HG03520 (cell line): ENCODE measurements at regions not wholly inside any gene's neighbourhood (a gene's known extent, or its start where the extent isn't known, plus 50 kb on each side); places are given as distances from the start of the nearest gene placed in this dataset.
"Not testable (repeated sequence)": the region's sequence is repeated elsewhere in the genome, so short reads cannot be mapped to it uniquely, and the experiment has no call there.

Source experiments
- ATAC-seq: cut with Tn5 transposase; IDR thresholded peaks from one replicate; pipeline ENCODE4 v1.9.1; 2021; ENCODE audit warnings: mild to moderate bottlenecking, moderate library complexity; ENCODE audit not compliant: unreplicated experiment

DNA sequence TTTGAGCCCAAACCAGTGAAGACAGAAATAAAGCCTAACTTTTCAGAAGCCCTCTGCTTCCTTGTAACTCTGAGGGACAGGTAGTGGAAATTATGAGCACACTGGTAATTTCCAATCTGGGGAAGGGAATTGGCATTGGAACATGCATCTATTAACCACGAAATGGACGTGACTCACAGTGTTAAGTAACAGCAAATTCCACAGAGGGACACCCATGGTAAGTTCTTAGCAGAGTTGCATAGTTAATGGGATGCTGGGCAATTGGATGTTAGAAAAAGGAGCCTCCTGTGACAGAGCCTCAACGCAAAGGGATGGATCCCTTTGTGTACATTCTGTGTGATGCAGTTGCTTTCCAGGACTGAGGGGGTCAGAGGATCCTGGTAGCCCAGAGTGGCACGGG is 168.6 kb downstream of the SEMA6D start:
- ATAC-seq: no peak

DNA sequence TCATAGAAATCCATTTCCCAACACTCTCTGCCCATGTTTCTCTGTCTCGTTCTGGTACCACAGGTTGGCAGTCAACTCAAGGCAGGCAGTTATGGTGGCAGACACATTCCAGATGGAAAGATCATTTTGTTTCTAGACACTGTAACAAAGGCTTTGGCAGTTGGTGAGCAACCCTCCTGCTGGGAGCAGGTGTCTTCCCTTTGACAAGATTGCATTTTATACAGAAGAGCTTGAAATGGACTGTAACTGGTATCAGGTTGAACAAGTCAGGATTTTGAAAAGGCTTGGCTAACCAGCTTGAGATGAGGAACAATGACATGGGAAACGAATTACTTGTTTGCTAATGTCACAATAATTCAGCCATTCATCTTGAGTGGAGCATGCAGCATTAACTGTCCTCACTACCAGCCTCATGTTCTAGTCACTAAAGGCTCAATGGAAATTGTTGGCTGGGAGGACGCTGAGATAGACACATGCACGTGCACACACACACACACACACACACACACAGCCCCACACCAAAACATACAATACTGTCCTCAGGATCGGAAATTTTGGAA is 170.0 kb downstream of the SEMA6D start:
- no peak for ATAC-seq

DNA sequence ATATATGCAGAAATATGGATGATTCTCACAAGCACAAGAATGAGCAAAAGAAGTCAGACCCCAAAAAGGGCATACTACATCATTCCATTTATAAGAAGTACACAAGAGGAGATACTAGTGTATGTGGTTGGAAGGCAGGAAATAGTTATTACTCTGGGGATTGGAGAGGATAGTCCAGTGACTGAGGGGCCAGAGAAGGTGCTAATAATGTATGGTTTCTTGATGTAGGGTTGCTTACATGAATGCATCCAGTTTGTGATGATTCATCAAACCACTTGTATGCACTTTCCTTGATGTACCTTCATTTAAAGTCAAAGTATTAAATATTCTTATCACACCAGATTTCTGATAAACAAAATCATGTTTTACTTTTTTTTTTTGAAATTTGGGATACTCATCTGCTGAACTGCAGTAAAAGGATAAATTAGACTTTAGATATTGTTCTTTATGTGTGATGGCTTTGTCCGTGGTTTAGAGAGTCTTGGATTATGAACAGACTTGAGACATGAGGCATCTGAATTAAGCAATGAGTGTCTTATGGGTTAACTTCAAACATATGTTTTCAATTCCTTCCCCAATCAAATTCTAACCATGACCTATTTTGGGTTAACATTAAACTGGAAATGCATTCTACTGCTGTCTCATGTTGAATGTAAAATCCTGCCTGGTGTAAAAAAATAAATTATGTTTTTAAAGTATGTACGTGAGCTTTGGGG is 171.2 kb downstream of the SEMA6D start:
- no peak for ATAC-seq

DNA sequence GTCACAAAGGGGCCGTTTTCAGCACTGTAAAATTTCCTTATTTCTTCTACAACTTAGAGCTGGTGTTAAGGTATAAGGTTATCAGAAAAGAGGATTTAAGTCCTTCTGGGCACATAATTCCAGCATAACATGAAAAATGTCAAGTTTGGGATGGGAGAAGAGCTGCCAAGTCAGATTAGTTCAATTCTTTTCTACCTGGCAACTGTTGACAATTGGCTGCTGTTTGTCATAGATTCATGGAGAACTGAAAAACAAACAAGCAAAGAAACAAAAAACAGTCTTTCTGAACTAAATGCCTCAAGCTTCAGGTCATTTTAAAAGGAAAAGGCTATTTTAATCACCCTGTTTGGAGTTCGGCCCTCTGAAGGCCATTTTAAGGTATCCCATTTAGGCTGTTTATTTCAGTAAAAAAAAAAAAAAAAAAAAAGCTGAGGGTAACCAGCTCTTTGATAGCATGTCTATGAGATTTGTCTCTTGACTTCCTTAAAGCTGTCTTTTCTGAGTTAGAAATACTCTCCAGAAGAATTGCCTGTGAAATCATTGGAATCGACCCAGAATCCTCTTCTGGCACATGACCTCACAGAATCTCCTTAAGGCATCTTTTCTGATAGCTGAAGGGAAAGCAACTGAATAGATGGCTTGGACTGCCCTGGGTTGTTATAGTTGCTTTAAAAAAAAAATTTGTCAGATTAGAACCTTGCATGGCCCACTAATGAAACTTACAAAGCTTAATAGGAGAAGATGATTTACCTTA is 173.3 kb downstream of the SEMA6D start:
- ATAC-seq: no peak

DNA sequence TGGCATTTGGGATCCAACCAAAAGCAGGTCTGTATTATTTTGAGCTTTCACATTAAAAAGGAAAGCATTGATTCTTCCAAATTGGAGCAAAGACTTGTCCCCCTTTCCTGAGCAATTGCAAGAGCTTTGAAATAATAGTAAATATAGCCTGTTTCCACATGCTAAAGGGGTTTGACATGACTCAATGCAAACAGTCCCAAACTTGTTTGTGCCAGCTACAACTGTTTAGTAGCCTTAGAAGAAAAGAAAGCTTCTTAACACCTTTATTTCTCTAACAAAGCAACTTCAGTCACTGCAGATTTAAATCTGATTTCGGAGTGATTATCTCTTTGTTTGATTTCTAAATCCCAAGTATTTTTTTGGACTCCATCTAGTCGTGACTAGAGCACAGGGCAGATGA is 180.2 kb downstream of the SEMA6D start:
- ATAC-seq: no peak

DNA sequence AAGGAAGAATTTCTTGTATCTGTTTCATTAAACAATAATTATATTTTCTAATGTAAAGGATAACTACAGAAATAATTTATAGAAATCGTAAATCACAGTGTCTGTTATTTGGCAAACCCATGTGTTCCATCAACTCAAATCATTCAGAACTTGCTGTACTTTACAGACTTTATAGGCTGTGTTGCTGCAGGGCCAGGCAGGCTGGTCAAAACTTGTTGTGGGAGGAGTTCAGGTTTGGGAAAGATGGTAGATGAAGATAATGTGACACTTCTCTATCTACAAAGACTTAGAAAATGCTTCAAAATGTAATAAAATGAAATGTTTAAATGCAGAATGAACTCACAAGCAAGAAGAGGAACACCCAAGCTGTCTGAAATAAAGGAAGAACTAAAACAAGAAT is 183.4 kb downstream of the SEMA6D start:
- no peak for ATAC-seq

DNA sequence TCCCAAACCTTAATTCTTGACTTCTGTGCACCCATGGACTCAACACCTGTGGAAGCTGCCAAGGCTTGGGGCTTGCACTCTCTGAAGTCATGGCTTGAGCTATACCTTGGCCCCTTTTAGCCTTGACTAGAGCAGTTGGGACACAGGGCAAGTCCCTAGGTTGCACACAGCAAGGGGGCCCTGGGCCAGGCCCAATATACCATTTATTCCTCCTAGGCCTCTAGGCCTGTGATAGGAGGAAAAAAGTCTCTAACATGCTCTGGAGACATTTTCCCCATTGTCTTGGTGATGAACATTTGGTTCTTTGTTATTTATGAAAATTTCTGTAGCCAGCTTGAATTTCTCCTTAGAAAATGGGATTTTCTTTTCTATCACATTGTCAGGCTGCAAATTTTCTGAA is 186.1 kb downstream of the SEMA6D start:
- ATAC-seq: no peak

DNA sequence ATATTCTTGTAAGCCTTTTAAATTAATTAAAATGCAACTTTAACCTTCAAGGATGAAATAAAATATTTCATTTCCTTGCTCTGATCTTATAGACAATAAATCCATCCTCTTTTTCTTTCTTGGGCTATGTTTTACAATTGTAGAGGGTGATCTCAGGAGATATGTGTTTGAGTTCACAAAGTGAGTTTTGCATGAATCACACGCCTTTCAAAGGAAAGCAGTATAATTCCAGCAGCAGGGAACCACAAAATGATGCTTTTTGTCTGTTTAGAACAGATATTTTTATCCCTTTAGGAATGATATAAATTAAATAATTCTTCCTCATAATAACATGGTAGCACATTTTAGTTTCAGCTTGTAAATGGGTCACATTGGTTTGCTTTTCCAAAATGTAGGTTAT is 191.2 kb downstream of the SEMA6D start:
- no peak for ATAC-seq

DNA sequence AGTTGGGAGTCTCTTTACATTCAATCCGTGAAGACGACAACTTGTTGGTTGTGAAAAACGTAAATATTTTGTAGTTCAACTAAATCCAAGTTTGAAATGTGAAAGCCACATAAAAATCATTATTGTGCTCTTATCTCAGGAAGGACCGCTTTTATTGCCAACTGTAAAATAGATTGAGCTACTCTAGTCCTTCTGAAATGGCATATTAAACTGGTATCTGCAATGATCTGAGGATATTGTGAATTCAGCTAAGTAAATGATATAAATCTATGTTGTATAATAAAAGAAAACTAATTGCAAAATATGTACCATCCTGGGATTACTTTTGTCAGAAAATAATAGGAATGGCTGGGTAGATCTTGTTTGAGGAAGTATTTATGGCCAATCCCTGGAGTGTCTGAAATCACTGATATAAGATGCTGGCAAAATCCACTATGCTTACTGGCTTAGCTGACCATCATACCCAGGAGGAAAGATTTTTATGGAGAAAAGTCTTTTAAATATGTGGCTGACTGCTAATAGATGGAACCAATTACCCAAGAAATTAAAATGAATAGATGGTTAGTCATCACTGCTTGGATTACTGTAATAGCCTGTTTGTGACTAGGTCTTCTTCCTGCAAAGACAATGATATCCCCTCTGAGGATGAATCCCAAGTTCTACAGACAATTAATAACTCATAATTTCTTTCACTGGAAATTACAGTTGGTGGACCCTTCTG is 191.8 kb downstream of the SEMA6D start:
- ATAC-seq: no peak

DNA sequence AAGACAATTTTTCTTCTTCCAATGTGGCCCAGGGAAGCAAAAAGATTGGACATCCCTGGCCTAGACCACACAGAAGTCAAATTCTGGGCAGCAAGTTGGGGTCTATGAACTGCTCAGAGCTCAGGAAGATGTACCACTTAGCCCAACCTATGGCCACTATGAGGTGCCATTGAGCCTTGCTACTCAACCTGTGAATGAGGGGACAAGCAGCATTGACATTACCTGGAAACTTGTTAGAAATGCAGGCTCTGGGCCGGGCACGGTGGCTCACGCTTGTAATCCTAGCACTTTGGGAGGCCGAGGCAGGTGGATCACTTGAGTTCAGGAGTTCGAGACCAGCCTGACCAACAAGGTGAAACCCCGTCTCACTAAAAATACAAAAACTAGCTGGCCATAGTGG is 195.6 kb downstream of the SEMA6D start:
- not testable (repeated sequence) for ATAC-seq

DNA sequence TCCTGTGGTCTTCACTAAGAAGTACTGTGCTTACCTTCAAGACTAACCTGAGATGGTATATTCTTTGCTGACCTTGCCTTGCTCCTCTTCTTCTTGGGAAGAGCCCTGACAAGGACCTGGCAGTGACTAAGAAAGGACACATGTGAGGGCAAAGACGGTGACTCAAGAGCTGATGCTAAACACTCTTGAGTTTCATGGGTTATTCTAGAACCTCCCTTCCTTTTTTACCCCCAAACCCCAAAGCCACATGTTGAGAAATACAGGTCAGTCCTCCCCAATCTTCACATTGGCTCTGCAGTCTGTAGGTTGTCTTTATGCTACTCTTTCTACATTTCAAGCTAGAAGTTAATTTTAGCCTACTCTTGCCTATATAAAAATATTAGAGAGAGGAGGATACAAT is 200.6 kb downstream of the SEMA6D start:
- ATAC-seq: no peak

DNA sequence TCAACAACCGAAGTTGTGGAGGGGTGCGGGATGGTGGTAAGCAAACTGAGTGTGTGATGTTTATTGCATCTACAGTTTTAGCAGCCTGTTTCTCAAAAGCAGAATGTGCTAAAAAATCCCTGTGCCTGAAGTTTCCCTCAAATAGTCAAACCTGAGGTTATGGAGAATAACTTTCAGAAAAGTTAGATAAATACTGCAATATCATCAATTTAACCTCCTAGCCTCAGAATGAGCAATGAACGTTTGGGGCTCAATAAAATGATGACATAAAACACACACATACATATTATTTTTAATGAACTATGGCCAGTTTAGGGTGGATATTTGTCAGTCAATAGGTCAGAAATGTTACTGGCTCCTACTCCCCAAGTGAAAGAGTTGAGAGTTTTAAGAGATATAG is 201.6 kb downstream of the SEMA6D start:
- no peak for ATAC-seq

DNA sequence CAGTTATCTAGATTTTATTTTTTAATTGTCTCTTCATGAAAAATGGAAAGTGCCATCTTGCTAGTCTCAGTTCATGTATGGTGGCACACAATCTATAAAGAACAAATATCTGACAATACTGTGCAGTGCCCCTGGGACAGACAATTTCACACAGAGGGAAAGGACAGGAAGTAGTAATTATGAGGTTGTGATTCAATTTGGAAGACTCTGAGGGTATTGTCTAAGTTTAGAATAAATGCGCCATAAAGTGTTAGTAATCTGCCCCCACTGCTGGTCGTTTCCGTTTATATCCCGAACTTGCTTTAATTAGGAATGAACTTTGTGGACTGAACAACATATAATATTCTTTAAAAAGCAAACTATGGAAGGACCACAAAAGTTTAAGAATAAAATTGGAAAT is 196.4 kb upstream of the SLC24A5 start:
- ATAC-seq: no peak

DNA sequence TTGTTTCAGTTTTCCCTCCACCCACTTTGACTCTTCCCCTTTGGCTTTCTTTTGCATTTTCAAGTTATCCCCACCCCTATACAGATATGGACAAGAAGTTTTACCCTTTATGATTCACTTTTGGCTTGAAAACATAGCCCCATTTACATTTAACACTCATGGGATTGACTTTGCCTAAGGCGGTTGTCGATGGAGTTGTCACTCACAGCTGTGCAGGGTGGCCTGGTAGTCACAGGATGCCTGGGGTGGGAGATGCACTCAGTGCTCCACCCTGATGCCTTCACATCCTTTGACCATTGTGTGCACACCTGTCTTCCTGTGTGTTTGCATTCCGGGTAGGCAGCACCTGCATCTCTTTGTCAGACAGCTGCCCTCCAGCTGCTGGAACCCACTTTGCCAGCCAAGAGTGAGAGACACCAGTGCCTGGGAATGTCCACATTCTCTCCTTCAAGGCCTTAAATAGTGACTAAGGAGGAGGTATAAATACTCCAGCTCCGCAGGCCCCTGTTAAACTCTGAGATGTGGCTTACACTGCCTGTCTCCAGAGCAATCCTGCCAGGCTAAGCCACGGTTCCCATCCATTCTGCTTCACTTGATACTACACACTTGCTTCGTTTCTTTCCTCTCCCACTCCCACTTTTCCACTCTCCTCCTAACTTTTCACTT is 191.5 kb upstream of the SLC24A5 start:
- ATAC-seq: no peak

DNA sequence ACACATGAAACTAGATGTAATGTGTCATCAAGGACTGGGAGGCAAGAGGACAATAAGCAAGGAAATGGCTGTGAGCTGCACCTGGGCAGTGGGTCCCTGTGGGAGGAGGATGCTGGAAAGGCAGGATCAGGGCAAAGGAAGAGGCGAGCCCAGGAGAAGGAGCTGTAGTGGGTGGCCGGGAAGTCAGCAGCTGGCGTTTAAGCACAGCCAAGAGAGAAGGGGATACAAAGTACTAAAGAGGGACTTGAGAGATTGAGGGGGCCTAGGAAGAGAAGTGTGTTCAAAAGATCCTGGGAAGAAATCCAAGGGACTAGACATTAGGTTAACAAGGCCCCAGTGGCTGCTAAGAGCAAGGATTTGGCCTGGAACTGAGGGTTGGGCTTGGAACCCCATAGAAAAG is 188.5 kb upstream of the SLC24A5 start:
- no peak for ATAC-seq

DNA sequence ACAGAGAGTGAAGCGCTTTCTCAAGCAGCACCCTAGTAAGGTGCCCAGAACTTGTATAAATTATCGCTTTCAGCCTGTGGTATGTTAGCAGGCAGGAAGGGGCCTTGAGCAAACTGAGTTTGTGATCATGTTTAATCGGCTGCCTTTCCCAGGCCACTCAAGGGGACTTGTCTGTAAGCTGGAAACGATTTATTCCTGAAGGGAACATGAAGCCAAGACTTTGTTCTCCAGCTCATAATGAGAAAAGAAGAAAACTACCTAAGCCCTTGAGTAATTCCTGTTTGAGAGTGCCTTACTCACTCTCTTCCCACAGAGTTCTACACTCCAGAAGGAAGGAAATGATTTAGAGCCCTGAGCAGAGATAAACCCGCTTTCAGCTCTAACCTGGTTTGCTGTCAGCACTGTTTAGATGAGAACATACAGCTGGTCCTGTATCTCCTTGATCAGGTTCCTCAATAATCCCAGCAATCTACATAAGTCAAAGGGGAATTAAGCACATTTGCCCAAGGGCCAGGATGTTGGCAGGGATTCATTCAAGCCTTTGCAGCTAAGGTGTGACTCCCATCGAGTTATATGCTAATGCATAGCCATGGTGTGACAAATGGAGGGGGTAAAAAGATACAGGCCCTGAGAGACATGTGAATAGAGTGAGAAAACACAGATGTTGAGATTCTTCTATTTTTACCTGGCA is 187.7 kb upstream of the SLC24A5 start:
- no peak for ATAC-seq

DNA sequence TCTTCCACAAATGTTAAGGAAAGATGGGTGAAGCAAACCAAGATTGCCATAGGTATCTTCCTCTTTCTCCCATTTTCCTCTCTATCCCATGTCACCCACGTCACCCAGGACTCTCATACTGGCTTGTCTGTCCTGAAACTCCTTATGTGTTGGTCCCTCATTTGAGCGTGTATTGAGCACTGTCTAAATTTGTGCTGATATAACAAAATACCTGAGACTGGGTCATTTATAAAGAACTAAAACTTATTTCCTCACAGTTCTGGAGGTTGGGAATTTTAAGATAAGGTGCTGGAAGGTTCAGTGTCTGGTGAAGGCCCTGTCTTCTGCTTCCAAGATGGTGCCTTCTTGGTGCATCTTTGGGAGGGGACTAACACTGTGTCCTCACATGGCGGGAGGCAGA is 186.9 kb upstream of the SLC24A5 start:
- ATAC-seq: no peak

DNA sequence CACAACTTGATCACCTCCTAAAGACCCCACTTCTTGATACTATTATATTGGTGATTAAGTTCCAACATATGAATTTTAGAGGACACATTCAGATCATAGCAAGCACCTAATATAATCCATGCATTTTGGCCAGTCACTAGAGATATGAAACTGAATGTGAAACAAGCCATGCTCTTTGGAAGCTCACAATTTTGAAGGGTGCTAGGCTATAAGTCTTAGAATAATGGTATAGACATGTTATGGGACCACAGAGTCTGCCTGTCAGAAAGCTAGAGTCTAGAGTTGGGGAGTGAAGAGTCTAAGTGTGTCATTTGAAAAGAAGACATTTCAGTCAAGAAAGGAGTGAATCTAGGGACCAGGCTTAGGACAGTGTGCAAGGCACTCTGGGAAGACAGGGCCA is 186.4 kb upstream of the SLC24A5 start:
- ATAC-seq: no peak

DNA sequence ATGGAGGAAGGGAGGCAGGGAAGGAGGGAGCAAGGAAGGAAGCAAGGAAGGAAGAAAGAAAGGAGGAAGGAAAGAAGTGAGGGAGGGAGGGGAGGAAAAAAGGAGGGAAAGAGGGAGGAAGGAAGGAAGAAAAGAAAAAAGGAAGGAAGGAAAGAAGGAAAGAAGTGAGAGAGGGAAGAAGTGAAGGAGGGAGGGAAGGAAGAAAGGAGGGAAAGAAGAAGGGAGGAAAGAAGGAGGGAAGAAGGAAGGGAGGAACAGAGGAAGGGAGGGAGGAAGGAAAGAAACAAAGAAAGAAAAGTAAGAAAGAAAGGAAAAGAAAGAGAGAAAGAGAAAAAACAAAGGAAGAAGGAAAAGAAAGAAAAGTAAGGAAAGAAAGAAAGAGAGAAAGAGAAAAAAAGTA is 183.0 kb upstream of the SLC24A5 start:
- no peak for ATAC-seq

DNA sequence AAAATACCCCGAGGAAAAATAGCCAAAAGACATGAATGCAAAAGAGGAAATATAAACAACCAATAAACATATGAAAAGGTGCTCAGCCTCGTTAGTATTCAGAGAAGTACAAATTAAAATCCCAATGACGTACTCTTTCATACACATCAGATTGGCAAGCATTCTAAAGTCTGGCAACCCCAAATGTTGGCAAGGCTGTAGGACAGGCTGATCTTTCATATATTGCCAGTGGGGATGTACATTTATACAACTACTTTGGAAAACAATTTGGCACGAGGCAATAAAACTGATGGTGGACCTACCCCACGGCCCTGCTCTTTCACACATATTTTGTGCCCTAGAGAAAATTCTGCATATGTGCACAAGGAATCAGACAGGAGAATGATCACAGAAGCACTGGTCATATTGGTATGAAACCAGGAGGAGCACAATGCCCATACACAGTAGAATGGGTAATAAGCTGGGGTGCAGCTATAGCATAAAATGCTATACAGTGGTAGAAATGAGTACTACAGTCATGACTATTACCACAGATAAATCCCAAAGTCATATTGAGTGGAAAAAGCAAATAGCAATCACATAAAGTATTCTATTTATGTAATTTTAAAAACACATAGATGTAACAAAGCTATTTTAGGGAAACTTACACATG is 176.0 kb upstream of the SLC24A5 start:
- no peak for ATAC-seq
